ENCODE measurements at regions not wholly inside any gene's neighbourhood (a gene's known extent, or its start where the extent isn't known, plus 50 kb on each side); places are given as distances from the start of the nearest gene placed in this dataset.

DNA sequence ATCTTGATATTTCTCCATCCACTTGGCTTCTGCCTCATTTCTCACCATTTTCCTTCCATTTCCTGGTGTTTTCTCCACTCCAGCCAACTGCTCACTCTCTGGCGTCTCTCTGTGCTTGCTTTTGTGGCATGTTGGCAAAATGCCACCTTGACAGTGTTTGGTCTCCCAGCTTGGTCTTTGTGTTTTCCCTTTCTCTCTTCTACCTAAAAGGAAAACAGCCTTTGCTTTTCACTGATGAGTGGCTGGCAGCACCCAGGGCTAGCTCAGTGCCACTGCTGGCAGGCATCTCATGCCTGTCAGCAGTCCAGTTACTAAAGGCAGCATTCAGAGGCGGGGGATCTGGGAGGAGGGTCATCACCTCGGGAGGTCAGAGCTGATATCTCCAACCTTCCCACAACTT is 55.3 kb upstream of the DSCAM start:
- TF ChIP-seq POLR2AphosphoS5 (IDR thresholded peaks at IDR 0.05; ENCODE audit: borderline replicate concordance, low read depth, low read length) (no peak), EZH2 (IDR thresholded peaks at IDR 0.05) (no peak), FOXP2 (optimal IDR thresholded peaks at IDR 0.05; ENCODE audit: control extremely low read depth, extremely low read length, insufficient read depth) (no peak)
